Endothelial cell of umbilical vein (primary cell): ENCODE measurements at regions not wholly inside any gene's neighbourhood (a gene's known extent, or its start where the extent isn't known, plus 50 kb on each side); places are given as distances from the start of the nearest gene placed in this dataset.

Source experiments
- BruUV-seq: library from RNA; stranded (reverse); fragments of 400-500 nt; replicated peaks from 2 replicates; lab custom pipeline; 2021; lab: Mats Ljungman, UMichigan
- CTCF ChIA-PET: fragments of 300-600, 350-600 bp; sonication (Branson Sonifier 250); formaldehyde crosslinking; loops from one replicate; lab custom pipeline; 2021; ENCODE audit warnings: antibody characterized with exemption, inconsistent platforms; lab: Charles Lee
- POLR2A ChIA-PET: fragments of 300-600, 350-600 bp; sonication (Branson Sonifier 250); formaldehyde crosslinking; loops from one replicate; lab custom pipeline; 2021; ENCODE audit warnings: antibody characterized with exemption, inconsistent platforms; lab: Charles Lee
- DNase-seq: peaks from one replicate; pipeline ENCODE4 v3.0.0-alpha.2; 2011; ENCODE audit warnings: low read depth, low spot score
- FAIRE-seq: peaks from 2 replicates; lab custom pipeline; 2011; peaks lifted over from hg19 to GRCh38; lab: Jason Lieb, UNC
- H2AFZ ChIP-seq: 2 replicates; pipeline ENCODE4 v1.6.0; 2012; ENCODE audit warnings: low read depth, low read length, control low read depth, inconsistent platforms
- H3K27ac ChIP-seq: 2 replicates; pipeline ENCODE4 v1.5.1; 2011; ENCODE audit warnings: low read depth, mild to moderate bottlenecking, control low read depth, low read length, moderate library complexity; ENCODE audit not compliant: insufficient read depth
- H3K27me3 ChIP-seq, 2 experiments: 2 replicates each; pipeline versions ENCODE4 v1.6.0 to v1.6.1; 2011; ENCODE audit warnings: low read length in 2 of 2, mixed read lengths in 1 of 2; ENCODE audit not compliant: control insufficient read depth in 2 of 2, insufficient read depth in 2 of 2
- H3K36me3 ChIP-seq, 2 experiments: 2 replicates in 1 of 2; 3 replicates in 1 of 2; pipeline ENCODE4 v1.5.1; 2011; ENCODE audit warnings: low read length in 2 of 2, mild to moderate bottlenecking in 1 of 2, moderate library complexity in 1 of 2; ENCODE audit not compliant: control insufficient read depth in 2 of 2, insufficient read depth in 2 of 2; ENCODE audit errors: extremely low read depth in 1 of 2
- H3K4me1 ChIP-seq: 3 replicates; pipeline ENCODE4 v1.5.1; 2011; ENCODE audit warnings: mild to moderate bottlenecking, low read length; ENCODE audit not compliant: control insufficient read depth, insufficient read depth; ENCODE audit errors: extremely low read depth
- H3K4me2 ChIP-seq: 2 replicates; pipeline ENCODE4 v1.6.1; 2011; ENCODE audit warnings: low read length, control low read depth, mixed read lengths; ENCODE audit not compliant: insufficient read depth
- H3K4me3 ChIP-seq, 3 experiments: fragments of 200-600 bp in 1 of 3; sonication (generic), shearing (Covaris generic) in 1 of 3; replicated peaks in 1 of 3; 2 replicates each; pipeline ENCODE4 v1.5.1; 2011 to 2016; ENCODE audit warnings: control low read depth in 3 of 3, low read length in 3 of 3, mild to moderate bottlenecking in 2 of 3, inconsistent platforms in 1 of 3, low read depth in 1 of 3, moderate library complexity in 1 of 3; ENCODE audit not compliant: insufficient read depth in 1 of 3
- H3K79me2 ChIP-seq: 2 replicates; pipeline ENCODE4 v1.6.0; 2012; ENCODE audit warnings: low read length, inconsistent platforms; ENCODE audit not compliant: control insufficient read depth, insufficient read depth
- H3K9ac ChIP-seq: replicated peaks from 2 replicates; pipeline ENCODE3; 2011; ENCODE audit warnings: low read length, control low read depth; ENCODE audit not compliant: insufficient read depth; ENCODE audit errors: extremely low read depth
- H3K9me1 ChIP-seq: replicated peaks from 3 replicates; pipeline ENCODE4 v1.6.0; 2011; ENCODE audit warnings: mild to moderate bottlenecking, low read length; ENCODE audit not compliant: control insufficient read depth, insufficient read depth; ENCODE audit errors: extremely low read depth
- H3K9me3 ChIP-seq: replicated peaks from 2 replicates; pipeline ENCODE4 v1.5.1; 2012; ENCODE audit warnings: low read length, inconsistent platforms; ENCODE audit not compliant: control insufficient read depth, insufficient read depth
- H4K20me1 ChIP-seq: replicated peaks from 2 replicates; pipeline ENCODE3; 2011; ENCODE audit warnings: mild to moderate bottlenecking, low read length; ENCODE audit not compliant: control insufficient read depth, insufficient read depth; ENCODE audit errors: extremely low read depth
- EZH2 ChIP-seq: IDR thresholded peaks from 2 replicates; pipeline ENCODE4 v1.6.1; 2012; ENCODE audit warnings: borderline replicate concordance, low read depth, mild to moderate bottlenecking, moderate library complexity, low read length, inconsistent platforms; ENCODE audit not compliant: severe bottlenecking
- FOS ChIP-seq: IDR thresholded peaks from 2 replicates; pipeline ENCODE4 v1.6.1; 2011; ENCODE audit warnings: mild to moderate bottlenecking, low read length, moderate library complexity, borderline replicate concordance; ENCODE audit not compliant: insufficient read depth
- GATA2 ChIP-seq: IDR thresholded peaks from 2 replicates; pipeline ENCODE4 v1.7.0; 2011; ENCODE audit warnings: low read depth, mild to moderate bottlenecking, moderate library complexity, mixed read lengths, low read length; ENCODE audit not compliant: insufficient read length, insufficient read depth
- JUN ChIP-seq: IDR thresholded peaks from 2 replicates; pipeline ENCODE4 v1.6.1; 2011; ENCODE audit warnings: borderline replicate concordance, low read depth; ENCODE audit not compliant: insufficient read length, insufficient read depth
- MYC ChIP-seq: IDR thresholded peaks from one replicate; pipeline ENCODE4 v1.6.1; 2011; ENCODE audit warnings: mild to moderate bottlenecking, low read depth, low read length
- POLR2A ChIP-seq: IDR thresholded peaks from 2 replicates; pipeline ENCODE4 v1.6.1; 2012; ENCODE audit warnings: low read depth, mild to moderate bottlenecking, control low read depth, low read length
- POLR2AphosphoS5 ChIP-seq: IDR thresholded peaks from 2 replicates; pipeline ENCODE4 v1.6.1; 2012; ENCODE audit warnings: low read depth, mild to moderate bottlenecking, control low read depth, low read length, moderate library complexity; ENCODE audit not compliant: insufficient read depth
- dilution Hi-C: fragments of 300-500 bp; cut with MboI; formaldehyde crosslinking; loops from one replicate; pipeline ENCODE4 v1.15.0; 2019; ENCODE audit warnings: low sequenced_read_pairs; ENCODE audit not compliant: extremely low pct_ligation_motif_present
- intact Hi-C: fragments of 100-400 bp; cut with micrococcal nuclease; formaldehyde crosslinking; loops from one replicate; pipeline ENCODE4 v1.10.0; 2022
- TF ChIP-seq, protein P1 (sequence below): IDR thresholded peaks from 2 replicates; pipeline ENCODE4 v1.6.1; 2011; ENCODE audit not compliant: insufficient read depth, insufficient read length
- TF ChIP-seq, protein P2 (sequence below), 2 donors: IDR thresholded peaks; 1 replicate in 1 of 2; 2 replicates in 1 of 2; pipeline ENCODE4 v1.5.1; 2011; ENCODE audit warnings: low read length in 2 of 2, mild to moderate bottlenecking in 2 of 2, moderate library complexity in 2 of 2, control low read depth in 1 of 2, inconsistent platforms in 1 of 2, low read depth in 1 of 2; ENCODE audit not compliant: insufficient read depth in 1 of 2; ENCODE audit errors: extremely low read depth in 1 of 2

DNA sequence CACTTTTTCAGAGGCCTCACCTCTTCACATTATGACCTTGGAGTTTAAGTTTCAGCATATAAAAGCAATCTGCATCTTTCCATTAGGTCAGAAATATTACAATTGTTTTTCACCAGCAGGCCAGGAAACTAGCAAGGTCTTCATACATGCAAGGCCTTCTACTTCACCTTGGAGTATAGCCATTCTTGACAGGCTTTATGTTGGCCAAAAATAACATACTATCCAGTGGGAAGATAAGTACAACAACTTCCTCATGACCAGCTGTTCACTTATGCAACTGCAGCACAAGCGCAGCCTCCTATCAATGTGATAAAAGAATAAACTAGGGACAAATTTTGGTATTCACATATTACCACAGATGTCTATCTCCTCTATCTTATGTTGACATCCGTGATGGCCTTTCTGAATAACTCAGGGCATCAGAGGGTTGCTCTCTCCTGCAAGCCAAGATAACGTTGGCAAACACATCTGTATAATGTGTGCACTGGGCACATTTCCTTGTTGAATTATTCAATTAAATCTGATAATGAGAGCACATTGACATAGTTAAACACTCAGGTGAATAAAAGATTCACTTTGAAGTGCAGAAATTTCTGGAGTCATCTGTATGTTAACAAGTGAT is 239.8 kb downstream of the FZD1 start:
- Histone ChIP-seq H3K27ac (no peak overlapping the region), H4K20me1 (no peaks in the 10 kb centered on the region), H3K36me3 (no peaks in the 10 kb centered on the region), H3K4me1 (no peaks in the 10 kb centered on the region), H3K9me1 (no peaks in the 10 kb centered on the region), H2AFZ (no peak overlapping the region), H3K27me3 (no peaks in the 10 kb centered on the region), H3K9ac (no peak overlapping the region), H3K79me2 (no peaks in the 10 kb centered on the region), H3K4me2 (no peak overlapping the region), H3K9me3 (no peaks in the 10 kb centered on the region), H3K4me3 (no peak overlapping the region)
- intact Hi-C loops (no loop called here), dilution Hi-C loops (no loop called here)
- no TSS peak for BruUV-seq
- TF ChIP-seq POLR2AphosphoS5: no peak
- TF ChIP-seq, protein P1, sequence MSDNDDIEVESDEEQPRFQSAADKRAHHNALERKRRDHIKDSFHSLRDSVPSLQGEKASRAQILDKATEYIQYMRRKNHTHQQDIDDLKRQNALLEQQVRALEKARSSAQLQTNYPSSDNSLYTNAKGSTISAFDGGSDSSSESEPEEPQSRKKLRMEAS: no peak
- TF ChIP-seq FOS: no peak
- no peak for TF ChIP-seq MYC
- TF ChIP-seq EZH2: no peak
- TF ChIP-seq, protein P2, sequence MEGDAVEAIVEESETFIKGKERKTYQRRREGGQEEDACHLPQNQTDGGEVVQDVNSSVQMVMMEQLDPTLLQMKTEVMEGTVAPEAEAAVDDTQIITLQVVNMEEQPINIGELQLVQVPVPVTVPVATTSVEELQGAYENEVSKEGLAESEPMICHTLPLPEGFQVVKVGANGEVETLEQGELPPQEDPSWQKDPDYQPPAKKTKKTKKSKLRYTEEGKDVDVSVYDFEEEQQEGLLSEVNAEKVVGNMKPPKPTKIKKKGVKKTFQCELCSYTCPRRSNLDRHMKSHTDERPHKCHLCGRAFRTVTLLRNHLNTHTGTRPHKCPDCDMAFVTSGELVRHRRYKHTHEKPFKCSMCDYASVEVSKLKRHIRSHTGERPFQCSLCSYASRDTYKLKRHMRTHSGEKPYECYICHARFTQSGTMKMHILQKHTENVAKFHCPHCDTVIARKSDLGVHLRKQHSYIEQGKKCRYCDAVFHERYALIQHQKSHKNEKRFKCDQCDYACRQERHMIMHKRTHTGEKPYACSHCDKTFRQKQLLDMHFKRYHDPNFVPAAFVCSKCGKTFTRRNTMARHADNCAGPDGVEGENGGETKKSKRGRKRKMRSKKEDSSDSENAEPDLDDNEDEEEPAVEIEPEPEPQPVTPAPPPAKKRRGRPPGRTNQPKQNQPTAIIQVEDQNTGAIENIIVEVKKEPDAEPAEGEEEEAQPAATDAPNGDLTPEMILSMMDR (IDR thresholded peaks at IDR 0.05; ENCODE audit: extremely low read depth in 1 of 2, insufficient read depth in 1 of 2, low read depth in 1 of 2, low read length in 2 of 2): no peak
- TF ChIP-seq POLR2A: no peak
- no peak for TF ChIP-seq GATA2
- TF ChIP-seq JUN: no peak
- DNase-seq: peak; percentile 45
- ChIA-PET CTCF (no interaction called here), POLR2A (no interaction called here)
- FAIRE-seq: no peak
